ENCODE measurements at regions not wholly inside any gene's neighbourhood (a gene's known extent, or its start where the extent isn't known, plus 50 kb on each side); places are given as distances from the start of the nearest gene placed in this dataset.

DNA sequence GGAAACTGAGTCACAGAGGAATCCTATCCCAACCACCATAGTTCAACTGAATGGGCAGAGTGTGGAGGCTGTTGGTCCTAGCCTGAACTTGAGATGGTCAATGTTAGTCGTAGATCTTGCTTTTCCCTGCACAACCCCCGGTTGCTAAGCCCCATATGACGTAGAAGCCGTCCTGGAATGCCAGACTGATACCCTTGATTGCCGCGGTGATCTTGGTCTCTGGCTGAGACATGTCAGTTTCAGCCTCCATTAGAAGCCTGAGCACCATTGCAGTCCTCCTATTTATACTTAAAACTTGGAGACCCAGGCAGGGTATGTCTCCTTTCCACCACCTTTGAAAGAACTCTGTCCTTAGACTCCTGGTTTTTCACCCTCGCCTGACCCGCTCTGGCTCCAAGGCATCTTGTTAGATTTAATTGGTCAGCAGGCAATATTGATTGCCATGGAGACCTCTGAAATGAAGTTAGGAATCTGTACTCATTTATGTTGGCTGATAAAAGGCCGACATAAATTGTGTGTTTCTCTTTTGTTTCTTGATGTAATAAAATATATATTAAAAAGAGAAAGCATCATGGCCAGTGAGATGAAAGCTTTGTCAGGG lies 53.4 kb downstream of the RPLP1 start:
- DNase-seq (ENCODE audit: low spot score), result no peak
- intact Hi-C loops (cut with micrococcal nuclease; ENCODE audit: unreplicated experiment), result no loop called here
- no peaks in the 10 kb centered on the region for H4K20me1 ChIP-seq (ENCODE audit: insufficient read depth, low read length)
- no peaks in the 10 kb centered on the region for H3K4me1 ChIP-seq (ENCODE audit: insufficient read depth, low read length, poor library complexity, severe bottlenecking)
- no peaks in the 10 kb centered on the region for H3K79me2 ChIP-seq (ENCODE audit: insufficient read depth, low read depth, low read length)
- H3K36me3 ChIP-seq (ENCODE audit: insufficient read depth, low read length), result no peaks in the 10 kb centered on the region
- no peaks in the 10 kb centered on the region for H3K9me3 ChIP-seq (ENCODE audit: low read length)
- TF ChIP-seq CTCF (conservative IDR thresholded peaks at IDR 0.05; ENCODE audit: low read length) (no peak), EZH2phosphoT487 (IDR thresholded peaks at IDR 0.05; ENCODE audit: borderline replicate concordance, low read depth, low read length) (no peak)
- ChIA-PET POLR2A (no interaction called here), CTCF (ENCODE audit: unreplicated experiment) (no interaction called here)
- no peak overlapping the region for H3K4me3 ChIP-seq (ENCODE audit: low read depth, low read length, poor library complexity, severe bottlenecking)
- H3K4me2 ChIP-seq (ENCODE audit: low read length), result no peak overlapping the region
- BruUV-seq (replicated peaks), result no TSS peak
- H3K9me2 ChIP-seq (ENCODE audit: insufficient read depth, low read length), result no peaks in the 10 kb centered on the region
- no peak overlapping the region for H3K27ac ChIP-seq (ENCODE audit: low read depth, low read length, poor library complexity, severe bottlenecking)
- no peak overlapping the region for H2AFZ ChIP-seq (ENCODE audit: low read length)

DNA sequence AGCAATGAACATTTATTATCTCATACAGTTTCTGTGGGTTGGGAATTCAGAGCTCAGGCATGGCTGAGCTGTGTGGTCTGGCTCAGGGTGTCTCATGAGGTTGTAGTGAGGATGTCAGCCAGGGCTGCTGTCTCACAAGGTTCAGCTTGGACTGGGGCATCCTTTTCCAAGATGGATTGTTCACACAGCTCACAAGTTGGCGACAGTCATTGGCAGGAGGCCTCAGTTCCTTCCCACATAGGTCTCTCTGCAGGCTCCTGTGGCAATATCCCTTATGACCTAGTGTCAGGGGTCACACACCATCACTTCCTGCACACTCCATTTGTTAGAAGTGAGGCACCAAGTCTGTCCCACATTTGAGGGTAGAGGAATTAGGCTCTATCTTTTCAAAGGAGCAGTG lies 56.0 kb downstream of the RPLP1 start:
- H3K9me2 ChIP-seq (ENCODE audit: insufficient read depth, low read length), result no peaks in the 10 kb centered on the region
- intact Hi-C loops (cut with micrococcal nuclease; ENCODE audit: unreplicated experiment), result no loop called here

More for the DNA sequence above, 56.0 kb downstream of the RPLP1 start:
- ChIA-PET CTCF (ENCODE audit: unreplicated experiment) (no interaction called here), POLR2A (no interaction called here)
- Histone ChIP-seq H3K4me2 (ENCODE audit: low read length) (no peak overlapping the region), H3K4me3 (ENCODE audit: low read depth, low read length, poor library complexity, severe bottlenecking) (no peak overlapping the region), H2AFZ (ENCODE audit: low read length) (no peak overlapping the region), H3K79me2 (ENCODE audit: insufficient read depth, low read depth, low read length) (no peaks in the 10 kb centered on the region), H4K20me1 (ENCODE audit: insufficient read depth, low read length) (no peaks in the 10 kb centered on the region), H3K36me3 (ENCODE audit: insufficient read depth, low read length) (no peaks in the 10 kb centered on the region), H3K9me3 (ENCODE audit: low read length) (no peaks in the 10 kb centered on the region), H3K4me1 (ENCODE audit: insufficient read depth, low read length, poor library complexity, severe bottlenecking) (no peaks in the 10 kb centered on the region), H3K27ac (ENCODE audit: low read depth, low read length, poor library complexity, severe bottlenecking) (no peak overlapping the region)
- DNase-seq (ENCODE audit: low spot score), result no peak
- TF ChIP-seq CTCF (conservative IDR thresholded peaks at IDR 0.05; ENCODE audit: low read length) (no peak), EZH2phosphoT487 (IDR thresholded peaks at IDR 0.05; ENCODE audit: borderline replicate concordance, low read depth, low read length) (no peak)
- no TSS peak for BruUV-seq (replicated peaks)
